GM04503 (cell line): ENCODE measurements at regions not wholly inside any gene's neighbourhood (a gene's known extent, or its start where the extent isn't known, plus 50 kb on each side); places are given as distances from the start of the nearest gene placed in this dataset.
A peak's percentile ranks its signal among the peaks of the same experiment; 100 is the strongest.
"Not testable (repeated sequence)": the region's sequence is repeated elsewhere in the genome, so short reads cannot be mapped to it uniquely, and the experiment has no call there.

Source experiments
- DNase-seq: peaks from one replicate; pipeline ENCODE4 v3.0.0-alpha.2; 2012; ENCODE audit warnings: low read depth

- DNase-seq = no peak
These were observed 180.7 kb upstream of the ID2 start for GRCh38 chr2:8501061-8501720.

- no peak for DNase-seq
These were observed 179.5 kb upstream of the ID2 start for GRCh38 chr2:8502316-8502715.

- no peak for DNase-seq
These were observed 176.4 kb upstream of the ID2 start for GRCh38 chr2:8505311-8505920.

- no peak for DNase-seq
These were observed 175.1 kb upstream of the ID2 start for GRCh38 chr2:8506746-8507145.

GRCh38 chr2:8508766-8509165, 173.1 kb upstream of the ID2 start:
- no peak for DNase-seq

GRCh38 chr2:8509621-8510020, 172.2 kb upstream of the ID2 start:
- no peak for DNase-seq

- DNase-seq = not testable (repeated sequence)
These were observed 171.8 kb upstream of the ID2 start for GRCh38 chr2:8510055-8510454.

GRCh38 chr2:8510519-8510918, 171.3 kb upstream of the ID2 start:
- DNase-seq = no peak

- peak; percentile 59 for DNase-seq
These were observed 169.8 kb upstream of the ID2 start for GRCh38 chr2:8511868-8512612.

- no peak for DNase-seq
These were observed 168.1 kb upstream of the ID2 start for GRCh38 chr2:8513601-8514273.

GRCh38 chr2:8514274-8514662, 167.6 kb upstream of the ID2 start:
- DNase-seq = no peak

GRCh38 chr2:8514796-8515758, 166.8 kb upstream of the ID2 start:
- no peak for DNase-seq

GRCh38 chr2:8515864-8516533, 165.9 kb upstream of the ID2 start:
- no peak for DNase-seq

GRCh38 chr2:8517850-8518498, 163.9 kb upstream of the ID2 start:
- no peak for DNase-seq

- no peak for DNase-seq
These were observed 162.7 kb upstream of the ID2 start for GRCh38 chr2:8518979-8519668.

- no peak for DNase-seq
These were observed 161.0 kb upstream of the ID2 start for GRCh38 chr2:8520791-8521344.

- no peak for DNase-seq
These were observed 159.2 kb upstream of the ID2 start for GRCh38 chr2:8522687-8523086.

- DNase-seq = no peak
These were observed 157.5 kb upstream of the ID2 start for GRCh38 chr2:8524388-8524787.

GRCh38 chr2:8524823-8525222, 157.0 kb upstream of the ID2 start:
- no peak for DNase-seq

- no peak for DNase-seq
These were observed 156.6 kb upstream of the ID2 start for GRCh38 chr2:8525236-8525581.
